ENCODE measurements at regions not wholly inside any gene's neighbourhood (a gene's known extent, or its start where the extent isn't known, plus 50 kb on each side); places are given as distances from the start of the nearest gene placed in this dataset.

DNA sequence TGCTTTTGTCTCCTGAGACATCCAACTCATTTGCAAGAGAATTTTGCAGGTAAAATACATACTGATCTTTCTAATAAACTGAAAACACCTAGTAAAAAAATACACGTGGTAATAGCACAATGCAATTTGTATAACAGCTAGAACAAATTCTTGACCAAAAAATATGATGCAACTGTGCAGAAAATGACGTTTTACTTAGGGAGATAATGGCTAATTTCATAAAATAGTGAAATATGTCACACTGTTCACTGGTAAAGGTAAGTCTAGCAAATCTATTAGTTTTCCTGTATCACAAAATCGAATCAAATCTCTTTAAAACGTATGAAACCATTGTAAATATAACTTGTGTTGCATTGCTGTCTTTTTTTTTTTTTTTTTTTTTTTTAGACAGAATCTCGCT lies 130.0 kb downstream of the VPREB1 start:
- TF ChIP-seq, protein P1, sequence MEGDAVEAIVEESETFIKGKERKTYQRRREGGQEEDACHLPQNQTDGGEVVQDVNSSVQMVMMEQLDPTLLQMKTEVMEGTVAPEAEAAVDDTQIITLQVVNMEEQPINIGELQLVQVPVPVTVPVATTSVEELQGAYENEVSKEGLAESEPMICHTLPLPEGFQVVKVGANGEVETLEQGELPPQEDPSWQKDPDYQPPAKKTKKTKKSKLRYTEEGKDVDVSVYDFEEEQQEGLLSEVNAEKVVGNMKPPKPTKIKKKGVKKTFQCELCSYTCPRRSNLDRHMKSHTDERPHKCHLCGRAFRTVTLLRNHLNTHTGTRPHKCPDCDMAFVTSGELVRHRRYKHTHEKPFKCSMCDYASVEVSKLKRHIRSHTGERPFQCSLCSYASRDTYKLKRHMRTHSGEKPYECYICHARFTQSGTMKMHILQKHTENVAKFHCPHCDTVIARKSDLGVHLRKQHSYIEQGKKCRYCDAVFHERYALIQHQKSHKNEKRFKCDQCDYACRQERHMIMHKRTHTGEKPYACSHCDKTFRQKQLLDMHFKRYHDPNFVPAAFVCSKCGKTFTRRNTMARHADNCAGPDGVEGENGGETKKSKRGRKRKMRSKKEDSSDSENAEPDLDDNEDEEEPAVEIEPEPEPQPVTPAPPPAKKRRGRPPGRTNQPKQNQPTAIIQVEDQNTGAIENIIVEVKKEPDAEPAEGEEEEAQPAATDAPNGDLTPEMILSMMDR (conservative IDR thresholded peaks at IDR 0.05; ENCODE audit: low read length), result no peak
- TF ChIP-seq EZH2phosphoT487 (IDR thresholded peaks at IDR 0.05; ENCODE audit: borderline replicate concordance, low read depth, low read length), result no peak
